ENCODE measurements at regions not wholly inside any gene's neighbourhood (a gene's known extent, or its start where the extent isn't known, plus 50 kb on each side); places are given as distances from the start of the nearest gene placed in this dataset.

GRCh38 chr10:125513429-125514182, 169.4 kb downstream of the TEX36 start:
- Mint-ChIP-seq H3K27ac (no peak overlapping the region), H3K27me3 (ENCODE audit: low read depth) (no peaks in the 10 kb centered on the region), H3K4me1 (ENCODE audit: low read depth) (no peaks in the 10 kb centered on the region), H3K4me3 (no peak overlapping the region), H3K9me3 (no peaks in the 10 kb centered on the region), H3K36me3 (ENCODE audit: low read depth) (no peaks in the 10 kb centered on the region)

GRCh38 chr10:125510998-125511397, 172.0 kb downstream of the TEX36 start:
- H3K4me1 Mint-ChIP-seq (ENCODE audit: low read depth): no peaks in the 10 kb centered on the region
- H3K4me3 Mint-ChIP-seq: no peak overlapping the region
- no peaks in the 10 kb centered on the region for H3K36me3 Mint-ChIP-seq (ENCODE audit: low read depth)
- H3K27ac Mint-ChIP-seq: no peak overlapping the region
- H3K27me3 Mint-ChIP-seq (ENCODE audit: low read depth): no peaks in the 10 kb centered on the region
- no peaks in the 10 kb centered on the region for H3K9me3 Mint-ChIP-seq

GRCh38 chr10:125505648-125506047, 177.3 kb downstream of the TEX36 start:
- H3K36me3 Mint-ChIP-seq (ENCODE audit: low read depth): no peaks in the 10 kb centered on the region
- no peak overlapping the region for H3K27ac Mint-ChIP-seq
- H3K4me1 Mint-ChIP-seq (ENCODE audit: low read depth): no peaks in the 10 kb centered on the region
- H3K27me3 Mint-ChIP-seq (ENCODE audit: low read depth): no peaks in the 10 kb centered on the region
- no peak overlapping the region for H3K4me3 Mint-ChIP-seq
- no peaks in the 10 kb centered on the region for H3K9me3 Mint-ChIP-seq

- H3K27ac Mint-ChIP-seq: no peak overlapping the region
- no peaks in the 10 kb centered on the region for H3K27me3 Mint-ChIP-seq (ENCODE audit: low read depth)
- no peaks in the 10 kb centered on the region for H3K4me1 Mint-ChIP-seq (ENCODE audit: low read depth)
- H3K36me3 Mint-ChIP-seq (ENCODE audit: low read depth): no peaks in the 10 kb centered on the region
- no peaks in the 10 kb centered on the region for H3K9me3 Mint-ChIP-seq
- no peak overlapping the region for H3K4me3 Mint-ChIP-seq
Observed at GRCh38 chr10:125502276-125502675, 180.7 kb downstream of the TEX36 start.

GRCh38 chr10:125495386-125495785, 187.6 kb downstream of the TEX36 start:
- no peak overlapping the region for H3K4me3 Mint-ChIP-seq
- H3K27me3 Mint-ChIP-seq (ENCODE audit: low read depth): no peaks in the 10 kb centered on the region
- H3K27ac Mint-ChIP-seq: no peak overlapping the region

GRCh38 chr10:125494651-125495239, 188.2 kb downstream of the TEX36 start:
- Mint-ChIP-seq H3K27ac (no peak overlapping the region), H3K4me3 (no peak overlapping the region), H3K9me3 (no peaks in the 10 kb centered on the region), H3K27me3 (ENCODE audit: low read depth) (no peaks in the 10 kb centered on the region), H3K4me1 (ENCODE audit: low read depth) (no peaks in the 10 kb centered on the region), H3K36me3 (ENCODE audit: low read depth) (no peaks in the 10 kb centered on the region)

More at GRCh38 chr10:125495386-125495785, 187.6 kb downstream of the TEX36 start:
- Mint-ChIP-seq H3K4me1 (ENCODE audit: low read depth) (no peaks in the 10 kb centered on the region), H3K36me3 (ENCODE audit: low read depth) (no peaks in the 10 kb centered on the region), H3K9me3 (no peaks in the 10 kb centered on the region)

- Mint-ChIP-seq H3K36me3 (ENCODE audit: low read depth) (no peaks in the 10 kb centered on the region), H3K27me3 (ENCODE audit: low read depth) (no peaks in the 10 kb centered on the region), H3K4me1 (ENCODE audit: low read depth) (no peaks in the 10 kb centered on the region), H3K4me3 (no peak overlapping the region), H3K9me3 (no peaks in the 10 kb centered on the region), H3K27ac (no peak overlapping the region)
Observed at GRCh38 chr10:125491381-125491780, 191.6 kb downstream of the TEX36 start.

- no peak overlapping the region for H3K27ac Mint-ChIP-seq
- no peak overlapping the region for H3K4me3 Mint-ChIP-seq
- H3K4me1 Mint-ChIP-seq (ENCODE audit: low read depth): no peaks in the 10 kb centered on the region
- no peaks in the 10 kb centered on the region for H3K9me3 Mint-ChIP-seq
- H3K36me3 Mint-ChIP-seq (ENCODE audit: low read depth): no peaks in the 10 kb centered on the region
- H3K27me3 Mint-ChIP-seq (ENCODE audit: low read depth): no peaks in the 10 kb centered on the region
Observed at GRCh38 chr10:125489731-125490130, 193.2 kb downstream of the TEX36 start.

- H3K27me3 Mint-ChIP-seq (ENCODE audit: low read depth): peaks cover 4% of the 10 kb centered on the region
- H3K4me1 Mint-ChIP-seq (ENCODE audit: low read depth): no peaks in the 10 kb centered on the region
- no peaks in the 10 kb centered on the region for H3K9me3 Mint-ChIP-seq
- H3K36me3 Mint-ChIP-seq (ENCODE audit: low read depth): no peaks in the 10 kb centered on the region
- H3K4me3 Mint-ChIP-seq: no peak overlapping the region
- no peak overlapping the region for H3K27ac Mint-ChIP-seq
Observed at GRCh38 chr10:125485665-125486064, 197.3 kb downstream of the TEX36 start.

GRCh38 chr10:125484035-125484732, 198.8 kb downstream of the TEX36 start:
- H3K4me1 Mint-ChIP-seq (ENCODE audit: low read depth): no peaks in the 10 kb centered on the region
- no peak overlapping the region for H3K4me3 Mint-ChIP-seq
- no peaks in the 10 kb centered on the region for H3K9me3 Mint-ChIP-seq
- H3K36me3 Mint-ChIP-seq (ENCODE audit: low read depth): no peaks in the 10 kb centered on the region
- H3K27ac Mint-ChIP-seq: no peak overlapping the region
- peaks cover 4% of the 10 kb centered on the region for H3K27me3 Mint-ChIP-seq (ENCODE audit: low read depth)

GRCh38 chr10:125482637-125483036, 200.3 kb downstream of the TEX36 start:
- H3K4me1 Mint-ChIP-seq (ENCODE audit: low read depth): no peaks in the 10 kb centered on the region
- peaks cover 4% of the 10 kb centered on the region for H3K27me3 Mint-ChIP-seq (ENCODE audit: low read depth)
- H3K4me3 Mint-ChIP-seq: no peak overlapping the region
- H3K9me3 Mint-ChIP-seq: no peaks in the 10 kb centered on the region
- no peak overlapping the region for H3K27ac Mint-ChIP-seq
- no peaks in the 10 kb centered on the region for H3K36me3 Mint-ChIP-seq (ENCODE audit: low read depth)

GRCh38 chr10:125482108-125482507, 200.9 kb downstream of the TEX36 start:
- Mint-ChIP-seq H3K9me3 (no peaks in the 10 kb centered on the region), H3K36me3 (ENCODE audit: low read depth) (no peaks in the 10 kb centered on the region), H3K4me3 (no peak overlapping the region), H3K27ac (no peak overlapping the region), H3K4me1 (ENCODE audit: low read depth) (no peaks in the 10 kb centered on the region), H3K27me3 (ENCODE audit: low read depth) (peaks cover 4% of the 10 kb centered on the region)

GRCh38 chr10:125479059-125479458, 203.9 kb downstream of the TEX36 start:
- no peaks in the 10 kb centered on the region for H3K4me1 Mint-ChIP-seq (ENCODE audit: low read depth)
- peaks cover 4% of the 10 kb centered on the region for H3K27me3 Mint-ChIP-seq (ENCODE audit: low read depth)
- no peaks in the 10 kb centered on the region for H3K36me3 Mint-ChIP-seq (ENCODE audit: low read depth)
- H3K4me3 Mint-ChIP-seq: no peak overlapping the region
- H3K9me3 Mint-ChIP-seq: no peaks in the 10 kb centered on the region
- no peak overlapping the region for H3K27ac Mint-ChIP-seq

GRCh38 chr10:125475815-125476214, 207.1 kb downstream of the TEX36 start:
- no peaks in the 10 kb centered on the region for H3K9me3 Mint-ChIP-seq
- H3K4me1 Mint-ChIP-seq (ENCODE audit: low read depth): peaks cover 2% of the 10 kb centered on the region
- no peaks in the 10 kb centered on the region for H3K27me3 Mint-ChIP-seq (ENCODE audit: low read depth)
- H3K27ac Mint-ChIP-seq: no peak overlapping the region
- no peak overlapping the region for H3K4me3 Mint-ChIP-seq
- no peaks in the 10 kb centered on the region for H3K36me3 Mint-ChIP-seq (ENCODE audit: low read depth)
